ENCODE measurements at regions not wholly inside any gene's neighbourhood (a gene's known extent, or its start where the extent isn't known, plus 50 kb on each side); places are given as distances from the start of the nearest gene placed in this dataset.

DNA sequence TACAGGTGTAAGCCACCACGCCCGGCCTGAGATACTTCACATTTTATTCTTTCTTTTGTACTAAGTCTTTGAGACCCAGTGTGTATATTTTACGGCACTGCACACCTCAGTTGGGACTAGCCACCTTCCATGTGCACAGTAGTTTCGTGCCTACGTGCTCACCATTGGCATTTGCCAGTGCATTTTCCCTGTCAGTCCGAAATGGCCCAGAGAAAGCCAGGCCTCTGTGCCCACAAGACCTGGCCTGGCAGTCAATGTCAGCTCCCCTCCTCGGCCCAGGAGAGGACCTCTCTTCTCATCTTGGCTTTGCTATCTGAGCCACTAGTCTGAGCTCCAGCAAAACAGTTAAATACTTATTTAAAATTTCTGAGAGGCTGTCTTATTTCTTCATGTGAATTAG is 147.8 kb upstream of the KLHL29 start:
- TF ChIP-seq, protein P1, sequence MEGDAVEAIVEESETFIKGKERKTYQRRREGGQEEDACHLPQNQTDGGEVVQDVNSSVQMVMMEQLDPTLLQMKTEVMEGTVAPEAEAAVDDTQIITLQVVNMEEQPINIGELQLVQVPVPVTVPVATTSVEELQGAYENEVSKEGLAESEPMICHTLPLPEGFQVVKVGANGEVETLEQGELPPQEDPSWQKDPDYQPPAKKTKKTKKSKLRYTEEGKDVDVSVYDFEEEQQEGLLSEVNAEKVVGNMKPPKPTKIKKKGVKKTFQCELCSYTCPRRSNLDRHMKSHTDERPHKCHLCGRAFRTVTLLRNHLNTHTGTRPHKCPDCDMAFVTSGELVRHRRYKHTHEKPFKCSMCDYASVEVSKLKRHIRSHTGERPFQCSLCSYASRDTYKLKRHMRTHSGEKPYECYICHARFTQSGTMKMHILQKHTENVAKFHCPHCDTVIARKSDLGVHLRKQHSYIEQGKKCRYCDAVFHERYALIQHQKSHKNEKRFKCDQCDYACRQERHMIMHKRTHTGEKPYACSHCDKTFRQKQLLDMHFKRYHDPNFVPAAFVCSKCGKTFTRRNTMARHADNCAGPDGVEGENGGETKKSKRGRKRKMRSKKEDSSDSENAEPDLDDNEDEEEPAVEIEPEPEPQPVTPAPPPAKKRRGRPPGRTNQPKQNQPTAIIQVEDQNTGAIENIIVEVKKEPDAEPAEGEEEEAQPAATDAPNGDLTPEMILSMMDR (IDR thresholded peaks at IDR 0.05): no peak
- no peak for TF ChIP-seq POLR2A (IDR thresholded peaks at IDR 0.05)

Data from testis (tissue), 2 donors.